ENCODE measurements at regions not wholly inside any gene's neighbourhood (a gene's known extent, or its start where the extent isn't known, plus 50 kb on each side); places are given as distances from the start of the nearest gene placed in this dataset.

- Mint-ChIP-seq H3K36me3 (ENCODE audit: low read depth) (no peaks in the 10 kb centered on the region), H3K27ac (no peak overlapping the region)
These were observed 76.5 kb upstream of the PJA2 start for GRCh38 chr5:109486200-109486804.

GRCh38 chr5:109485030-109485429, 75.3 kb upstream of the PJA2 start:
- no peaks in the 10 kb centered on the region for H3K36me3 Mint-ChIP-seq (ENCODE audit: low read depth)
- H3K27ac Mint-ChIP-seq, result no peak overlapping the region
- peaks cover 9% of the 10 kb centered on the region for H3K9me3 Mint-ChIP-seq
- TF ChIP-seq CTCF (IDR thresholded peaks at IDR 0.05), result no peak
- no peak overlapping the region for H3K4me3 Mint-ChIP-seq
- no peak for DNase-seq
- H3K4me1 Mint-ChIP-seq, result peaks cover 22% of the 10 kb centered on the region
- no peaks in the 10 kb centered on the region for H3K27me3 Mint-ChIP-seq (ENCODE audit: low read depth, poor library complexity)

More at GRCh38 chr5:109486200-109486804, 76.5 kb upstream of the PJA2 start:
- peaks cover 9% of the 10 kb centered on the region for H3K9me3 Mint-ChIP-seq
- DNase-seq, result no peak
- no peaks in the 10 kb centered on the region for H3K27me3 Mint-ChIP-seq (ENCODE audit: low read depth, poor library complexity)
- no peak for TF ChIP-seq CTCF (IDR thresholded peaks at IDR 0.05)
- H3K4me1 Mint-ChIP-seq, result peaks cover 22% of the 10 kb centered on the region
- no peak overlapping the region for H3K4me3 Mint-ChIP-seq

- no peak for TF ChIP-seq CTCF (IDR thresholded peaks at IDR 0.05)
- no peak overlapping the region for H3K27ac Mint-ChIP-seq
- peaks cover 9% of the 10 kb centered on the region for H3K9me3 Mint-ChIP-seq
- no peak overlapping the region for H3K4me3 Mint-ChIP-seq
- peaks cover 22% of the 10 kb centered on the region for H3K4me1 Mint-ChIP-seq
- no peak for DNase-seq
- no peaks in the 10 kb centered on the region for H3K36me3 Mint-ChIP-seq (ENCODE audit: low read depth)
- H3K27me3 Mint-ChIP-seq (ENCODE audit: low read depth, poor library complexity), result no peaks in the 10 kb centered on the region
These were observed 74.8 kb upstream of the PJA2 start for GRCh38 chr5:109484597-109484996.

GRCh38 chr5:109483395-109483971, 73.7 kb upstream of the PJA2 start:
- peaks cover 6% of the 10 kb centered on the region for H3K9me3 Mint-ChIP-seq
- H3K4me1 Mint-ChIP-seq, result peaks cover 22% of the 10 kb centered on the region
- DNase-seq, result no peak
- H3K4me3 Mint-ChIP-seq, result no peak overlapping the region
- H3K27me3 Mint-ChIP-seq (ENCODE audit: low read depth, poor library complexity), result no peaks in the 10 kb centered on the region
- H3K27ac Mint-ChIP-seq, result peak overlapping the region; percentile 75
- H3K36me3 Mint-ChIP-seq (ENCODE audit: low read depth), result no peaks in the 10 kb centered on the region
- TF ChIP-seq CTCF (IDR thresholded peaks at IDR 0.05), result no peak

- Mint-ChIP-seq H3K4me3 (no peak overlapping the region), H3K36me3 (ENCODE audit: low read depth) (no peaks in the 10 kb centered on the region), H3K27me3 (ENCODE audit: low read depth, poor library complexity) (no peaks in the 10 kb centered on the region), H3K4me1 (peaks cover 22% of the 10 kb centered on the region), H3K9me3 (peaks cover 4% of the 10 kb centered on the region), H3K27ac (peak overlapping the region; percentile 75)
- no peak for DNase-seq
- no peak for TF ChIP-seq CTCF (IDR thresholded peaks at IDR 0.05)
These were observed 73.0 kb upstream of the PJA2 start for GRCh38 chr5:109482748-109483147.
